Stomach smooth muscle (tissue), 2 donors: ENCODE measurements at regions not wholly inside any gene's neighbourhood (a gene's known extent, or its start where the extent isn't known, plus 50 kb on each side); places are given as distances from the start of the nearest gene placed in this dataset.

Experiments
- H3K27ac ChIP-seq: one replicate; pipeline ENCODE4 v1.7.0; 2013; ENCODE audit warnings: mild to moderate bottlenecking, low read length, inconsistent platforms
- H3K27me3 ChIP-seq, 2 donors: one replicate each; pipeline ENCODE4 v1.7.0; 2013; ENCODE audit warnings: low read length in 2 of 2; ENCODE audit not compliant: insufficient read depth in 2 of 2, control insufficient read depth in 1 of 2
- H3K36me3 ChIP-seq, 2 donors: one replicate each; pipeline ENCODE4 v1.7.0; 2013; ENCODE audit warnings: low read length in 2 of 2; ENCODE audit not compliant: control insufficient read depth in 2 of 2, insufficient read depth in 2 of 2
- H3K4me1 ChIP-seq: one replicate; pipeline ENCODE4 v1.7.0; 2013; ENCODE audit warnings: low read length; ENCODE audit not compliant: control insufficient read depth, insufficient read depth
- H3K4me3 ChIP-seq, 2 donors: one replicate each; pipeline ENCODE4 v1.7.0; 2013; ENCODE audit warnings: low read length in 2 of 2
- H3K9ac ChIP-seq, 2 donors: one replicate each; pipeline ENCODE4 v1.7.0; 2013; ENCODE audit warnings: low read length in 2 of 2, mild to moderate bottlenecking in 1 of 2
- H3K9me3 ChIP-seq, 2 donors: one replicate each; pipeline ENCODE4 v1.7.0; 2013; ENCODE audit warnings: low read length in 2 of 2; ENCODE audit not compliant: control insufficient read depth in 2 of 2
- donor health status: healthy.
- donor health status: Pancreatic carcinoma.

GRCh38 chr5:3654515-3654914, 58.9 kb downstream of the IRX1 start:
- Histone ChIP-seq H3K36me3 (no peaks in the 10 kb centered on the region), H3K4me1 (no peaks in the 10 kb centered on the region), H3K27ac (no peak overlapping the region), H3K4me3 (no peak overlapping the region), H3K9ac (no peak overlapping the region), H3K9me3 (peaks cover 0 to 3% of the 10 kb centered on the region in 2 donors), H3K27me3 (no peaks in the 10 kb centered on the region)

DNA sequence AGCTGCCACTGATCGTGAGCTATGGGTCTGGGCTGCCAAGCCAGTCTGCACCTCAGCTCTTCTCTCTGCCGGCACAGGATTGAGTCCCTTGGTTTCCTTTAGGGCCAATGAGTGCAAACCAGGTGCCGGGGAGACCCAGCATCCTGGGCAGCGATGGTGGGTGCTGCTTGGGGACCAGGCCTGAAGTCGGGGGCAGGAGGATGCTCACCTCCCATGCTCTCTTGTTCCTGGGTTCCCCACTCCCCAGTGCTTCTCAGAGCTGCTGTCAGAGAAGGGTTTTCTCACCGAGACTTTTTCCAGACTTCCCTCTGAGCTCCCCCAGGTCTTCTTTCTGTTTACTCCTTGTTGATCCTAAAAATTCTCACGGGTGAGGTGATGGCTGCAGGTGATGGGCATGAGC, 61.2 kb downstream of the IRX1 start:
- Histone ChIP-seq H3K36me3 (no peaks in the 10 kb centered on the region), H3K27me3 (peaks cover 0 to 3% of the 10 kb centered on the region in 2 donors), H3K9me3 (peaks cover 3% of the 10 kb centered on the region in 2 donors), H3K9ac (no peak overlapping the region), H3K4me3 (no peak overlapping the region), H3K27ac (no peak overlapping the region), H3K4me1 (no peaks in the 10 kb centered on the region)

GRCh38 chr5:3657364-3658022, 61.9 kb downstream of the IRX1 start:
- no peak overlapping the region for H3K4me3 ChIP-seq
- peaks cover 3% of the 10 kb centered on the region in 2 donors for H3K9me3 ChIP-seq
- H3K9ac ChIP-seq: no peak overlapping the region
- no peak overlapping the region for H3K27ac ChIP-seq
- H3K4me1 ChIP-seq: no peaks in the 10 kb centered on the region
- H3K36me3 ChIP-seq: no peaks in the 10 kb centered on the region
- H3K27me3 ChIP-seq: peaks cover 0 to 3% of the 10 kb centered on the region in 2 donors

GRCh38 chr5:3658929-3659328, 63.3 kb downstream of the IRX1 start:
- Histone ChIP-seq H3K4me1 (no peaks in the 10 kb centered on the region), H3K36me3 (no peaks in the 10 kb centered on the region), H3K27me3 (peaks cover 0 to 3% of the 10 kb centered on the region in 2 donors), H3K27ac (no peak overlapping the region), H3K9ac (no peak overlapping the region), H3K9me3 (peaks cover 3% of the 10 kb centered on the region in 2 donors), H3K4me3 (no peak overlapping the region)

DNA sequence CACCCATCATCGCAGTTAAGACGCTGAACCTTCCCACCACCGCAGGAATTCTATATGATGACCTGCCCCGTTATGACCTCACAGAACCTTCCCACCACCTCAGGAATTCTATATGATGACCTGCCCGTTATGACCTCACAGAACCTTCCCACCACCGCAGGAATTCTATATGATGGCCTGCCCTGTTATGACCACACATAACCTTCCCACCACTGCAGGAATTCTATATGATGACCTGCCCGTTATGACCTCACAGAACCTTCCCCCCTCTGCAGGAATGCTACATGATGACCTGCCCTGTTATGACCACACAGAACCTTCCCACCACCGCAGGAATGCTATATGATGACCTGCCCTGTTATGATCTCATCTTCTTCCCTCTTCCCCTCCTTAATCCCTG, 64.3 kb downstream of the IRX1 start:
- no peaks in the 10 kb centered on the region for H3K36me3 ChIP-seq
- no peak overlapping the region for H3K27ac ChIP-seq
- H3K27me3 ChIP-seq: peaks cover 0 to 3% of the 10 kb centered on the region in 2 donors
- no peaks in the 10 kb centered on the region for H3K4me1 ChIP-seq
- H3K9me3 ChIP-seq: peaks cover 3% of the 10 kb centered on the region in 2 donors
- H3K4me3 ChIP-seq: no peak overlapping the region
- H3K9ac ChIP-seq: no peak overlapping the region

DNA sequence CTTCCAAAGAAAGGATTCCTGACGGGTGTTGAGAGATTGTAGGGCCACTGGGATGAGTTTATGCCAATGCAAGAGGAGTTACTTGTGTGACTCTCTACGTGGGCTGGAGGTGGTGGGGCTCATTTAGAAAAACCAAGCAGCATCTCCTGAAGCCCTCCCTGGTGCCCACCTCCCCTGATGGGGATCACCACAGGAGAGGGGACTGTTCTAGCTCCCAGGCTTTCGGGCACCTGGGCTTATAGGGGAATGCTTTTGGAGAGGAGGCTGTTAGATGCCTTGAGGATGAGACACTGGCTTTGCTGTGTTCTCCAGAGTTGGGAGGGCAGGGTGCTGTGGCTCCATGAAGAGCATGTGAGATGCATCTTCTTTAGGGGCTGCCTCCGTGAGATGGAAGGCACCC, 65.0 kb downstream of the IRX1 start:
- no peak overlapping the region for H3K27ac ChIP-seq
- no peaks in the 10 kb centered on the region for H3K4me1 ChIP-seq
- H3K36me3 ChIP-seq: no peaks in the 10 kb centered on the region
- peaks cover 0 to 3% of the 10 kb centered on the region in 2 donors for H3K27me3 ChIP-seq
- no peak overlapping the region for H3K4me3 ChIP-seq
- peaks cover 3% of the 10 kb centered on the region in 2 donors for H3K9me3 ChIP-seq
- no peak overlapping the region for H3K9ac ChIP-seq

GRCh38 chr5:3661755-3662296, 66.2 kb downstream of the IRX1 start:
- H3K9ac ChIP-seq: no peak overlapping the region
- no peaks in the 10 kb centered on the region for H3K4me1 ChIP-seq
- no peaks in the 10 kb centered on the region for H3K36me3 ChIP-seq
- peaks cover 3% of the 10 kb centered on the region in 2 donors for H3K9me3 ChIP-seq
- no peak overlapping the region for H3K27ac ChIP-seq
- H3K4me3 ChIP-seq: no peak overlapping the region
- peaks cover 0 to 3% of the 10 kb centered on the region in 2 donors for H3K27me3 ChIP-seq

DNA sequence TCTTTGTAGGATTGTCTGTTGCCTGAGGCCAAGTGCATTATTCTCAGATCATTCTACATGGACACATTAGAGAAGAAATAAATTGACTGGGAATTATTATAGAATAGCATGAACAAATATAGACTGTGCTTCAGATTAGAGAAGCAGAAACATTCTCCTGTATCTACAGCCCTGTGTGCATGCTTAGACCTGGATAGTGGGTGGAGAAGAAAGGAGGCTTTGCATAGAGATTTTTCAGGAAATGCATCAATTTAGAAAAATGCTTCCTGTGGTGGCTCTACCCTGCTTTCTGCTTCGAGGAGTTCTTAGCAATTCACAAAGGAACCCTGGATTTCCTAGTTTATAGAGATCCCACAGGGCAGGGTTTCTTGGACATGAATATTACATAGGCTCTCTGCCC, 66.7 kb downstream of the IRX1 start:
- H3K36me3 ChIP-seq: no peaks in the 10 kb centered on the region
- no peaks in the 10 kb centered on the region for H3K4me1 ChIP-seq
- H3K9me3 ChIP-seq: peaks cover 3% of the 10 kb centered on the region in 2 donors
- no peak overlapping the region for H3K4me3 ChIP-seq
- H3K27ac ChIP-seq: no peak overlapping the region
- no peak overlapping the region for H3K9ac ChIP-seq
- H3K27me3 ChIP-seq: peaks cover 0 to 3% of the 10 kb centered on the region in 2 donors

GRCh38 chr5:3671337-3671736, 75.7 kb downstream of the IRX1 start:
- no peaks in the 10 kb centered on the region for H3K9me3 ChIP-seq
- no peaks in the 10 kb centered on the region for H3K27me3 ChIP-seq
- H3K27ac ChIP-seq: no peak overlapping the region
- H3K4me1 ChIP-seq: no peaks in the 10 kb centered on the region
- H3K36me3 ChIP-seq: no peaks in the 10 kb centered on the region
- H3K4me3 ChIP-seq: no peak overlapping the region
- no peak overlapping the region for H3K9ac ChIP-seq

DNA sequence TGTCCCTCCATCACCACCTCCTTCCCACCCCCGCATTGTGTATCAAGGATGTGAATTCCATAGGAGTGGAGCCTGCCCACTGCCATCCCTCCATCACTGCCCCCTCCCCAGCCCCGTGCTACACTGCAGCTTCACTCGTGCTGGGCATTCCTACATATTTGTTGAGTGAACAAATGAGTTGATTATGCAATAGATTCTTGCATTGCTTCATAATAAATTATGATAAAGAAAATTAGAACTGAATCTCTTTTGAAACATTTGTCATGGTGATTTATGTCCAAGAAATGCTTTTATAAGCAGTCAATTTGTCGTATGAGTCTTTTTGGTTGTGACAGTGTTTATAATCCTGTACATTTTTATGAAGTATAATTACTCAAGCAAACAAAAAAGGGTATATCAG, 83.2 kb downstream of the IRX1 start:
- Histone ChIP-seq H3K36me3 (no peaks in the 10 kb centered on the region), H3K27me3 (no peaks in the 10 kb centered on the region), H3K27ac (no peak overlapping the region), H3K4me3 (no peak overlapping the region), H3K4me1 (no peaks in the 10 kb centered on the region), H3K9me3 (no peaks in the 10 kb centered on the region), H3K9ac (no peak overlapping the region)

DNA sequence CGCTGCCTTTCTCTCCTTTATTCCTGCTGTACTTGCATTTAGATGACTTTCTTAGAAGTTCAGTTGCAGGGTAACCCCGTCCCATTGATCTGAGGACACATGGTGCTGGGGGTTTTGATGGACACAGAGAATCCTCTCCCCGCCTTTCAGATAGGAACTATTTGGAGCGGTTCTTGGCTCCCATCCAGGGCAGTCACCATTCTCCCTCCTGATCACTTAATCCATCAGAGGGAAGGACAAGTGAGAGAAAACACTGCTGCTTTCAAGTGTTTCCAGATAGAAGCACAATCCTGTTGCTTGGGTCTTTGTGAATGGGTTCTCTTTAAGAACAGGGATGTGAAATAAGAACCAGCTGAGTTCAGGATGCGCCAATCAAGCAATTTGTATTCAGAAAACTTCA, 85.2 kb downstream of the IRX1 start:
- Histone ChIP-seq H3K9ac (no peak overlapping the region), H3K27ac (no peak overlapping the region), H3K4me3 (no peak overlapping the region), H3K36me3 (no peaks in the 10 kb centered on the region), H3K4me1 (no peaks in the 10 kb centered on the region), H3K9me3 (no peaks in the 10 kb centered on the region), H3K27me3 (no peaks in the 10 kb centered on the region)
